Osteocyte (in vitro differentiated cells): ENCODE measurements at regions not wholly inside any gene's neighbourhood (a gene's known extent, or its start where the extent isn't known, plus 50 kb on each side); places are given as distances from the start of the nearest gene placed in this dataset.

Experiments
- DNase-seq: peaks from one replicate; pipeline ENCODE4 v3.0.0; 2021; ENCODE audit warnings: mixed read lengths; ENCODE audit not compliant: unreplicated experiment; ENCODE audit errors: extremely low spot score
- H3K27ac Mint-ChIP-seq: one replicate; pipeline ENCODE4 v1.8.0; 2021; ENCODE audit warnings: mild to moderate bottlenecking, mixed read lengths; ENCODE audit not compliant: unreplicated experiment
- H3K27me3 Mint-ChIP-seq: one replicate; pipeline ENCODE4 v1.8.0; 2021; ENCODE audit warnings: mixed read lengths; ENCODE audit not compliant: unreplicated experiment
- H3K36me3 Mint-ChIP-seq: one replicate; pipeline ENCODE4 v1.8.0; 2021; ENCODE audit warnings: mixed read lengths; ENCODE audit not compliant: unreplicated experiment
- H3K4me1 Mint-ChIP-seq: one replicate; pipeline ENCODE4 v1.8.0; 2021; ENCODE audit warnings: mixed read lengths; ENCODE audit not compliant: unreplicated experiment
- H3K4me3 Mint-ChIP-seq: one replicate; pipeline ENCODE4 v1.8.0; 2021; ENCODE audit warnings: mild to moderate bottlenecking, moderate library complexity, mixed read lengths; ENCODE audit not compliant: unreplicated experiment
- H3K9me3 Mint-ChIP-seq: one replicate; pipeline ENCODE4 v1.8.0; 2021; ENCODE audit warnings: mixed read lengths; ENCODE audit not compliant: unreplicated experiment
- CTCF ChIP-seq: fragments of 200-600 bp; sonication (generic); IDR thresholded peaks from 2 replicates; pipeline ENCODE4 v1.5.0; 2021; ENCODE audit warnings: antibody characterized with exemption, mild to moderate bottlenecking, moderate library complexity

- H3K27ac Mint-ChIP-seq = no peak overlapping the region
Observed at GRCh38 chr4:23582671-23583070, 307.2 kb downstream of the PPARGC1A start.

GRCh38 chr4:23579166-23579565, 310.7 kb downstream of the PPARGC1A start:
- TF ChIP-seq CTCF = no peak
- H3K4me3 Mint-ChIP-seq = no peak overlapping the region
- no peaks in the 10 kb centered on the region for H3K36me3 Mint-ChIP-seq
- H3K9me3 Mint-ChIP-seq = no peaks in the 10 kb centered on the region
- no peak for DNase-seq
- H3K27me3 Mint-ChIP-seq = peaks cover 5% of the 10 kb centered on the region
- no peak overlapping the region for H3K27ac Mint-ChIP-seq
- no peaks in the 10 kb centered on the region for H3K4me1 Mint-ChIP-seq

More at GRCh38 chr4:23582671-23583070, 307.2 kb downstream of the PPARGC1A start:
- Mint-ChIP-seq H3K4me1 (no peaks in the 10 kb centered on the region), H3K4me3 (no peak overlapping the region), H3K9me3 (no peaks in the 10 kb centered on the region), H3K36me3 (no peaks in the 10 kb centered on the region), H3K27me3 (peaks cover 9% of the 10 kb centered on the region)
- no peak for DNase-seq
- TF ChIP-seq CTCF = no peak

- no peak for TF ChIP-seq CTCF
- no peaks in the 10 kb centered on the region for H3K36me3 Mint-ChIP-seq
- no peak overlapping the region for H3K27ac Mint-ChIP-seq
- H3K27me3 Mint-ChIP-seq = peaks cover 5% of the 10 kb centered on the region
- H3K4me3 Mint-ChIP-seq = no peak overlapping the region
- H3K9me3 Mint-ChIP-seq = no peaks in the 10 kb centered on the region
- DNase-seq = no peak
- H3K4me1 Mint-ChIP-seq = no peaks in the 10 kb centered on the region
Observed at GRCh38 chr4:23577398-23577797, 312.4 kb downstream of the PPARGC1A start.

GRCh38 chr4:23572382-23572781, 317.5 kb downstream of the PPARGC1A start:
- H3K36me3 Mint-ChIP-seq = no peaks in the 10 kb centered on the region
- H3K4me3 Mint-ChIP-seq = no peak overlapping the region
- no peak for TF ChIP-seq CTCF
- no peaks in the 10 kb centered on the region for H3K4me1 Mint-ChIP-seq
- no peak overlapping the region for H3K27ac Mint-ChIP-seq
- H3K9me3 Mint-ChIP-seq = no peaks in the 10 kb centered on the region
- no peak for DNase-seq
- peaks cover 8% of the 10 kb centered on the region for H3K27me3 Mint-ChIP-seq

- Mint-ChIP-seq H3K27me3 (peaks cover 8% of the 10 kb centered on the region), H3K27ac (no peak overlapping the region), H3K4me1 (no peaks in the 10 kb centered on the region), H3K36me3 (no peaks in the 10 kb centered on the region), H3K4me3 (no peak overlapping the region), H3K9me3 (no peaks in the 10 kb centered on the region)
- no peak for TF ChIP-seq CTCF
- DNase-seq = no peak
Observed at GRCh38 chr4:23567338-23567737, 322.5 kb downstream of the PPARGC1A start.
